NCI-H2029 treated with DMSO at 0.1 percent for 48 hours (cell line): ENCODE measurements at regions not wholly inside any gene's neighbourhood (a gene's known extent, or its start where the extent isn't known, plus 50 kb on each side); places are given as distances from the start of the nearest gene placed in this dataset.
A peak's percentile ranks its signal among the peaks of the same experiment; 100 is the strongest.

Experiments
- DNase-seq: peaks from one replicate; lab custom pipeline; 2025; lab: John Stamatoyannopoulos, UW

DNA sequence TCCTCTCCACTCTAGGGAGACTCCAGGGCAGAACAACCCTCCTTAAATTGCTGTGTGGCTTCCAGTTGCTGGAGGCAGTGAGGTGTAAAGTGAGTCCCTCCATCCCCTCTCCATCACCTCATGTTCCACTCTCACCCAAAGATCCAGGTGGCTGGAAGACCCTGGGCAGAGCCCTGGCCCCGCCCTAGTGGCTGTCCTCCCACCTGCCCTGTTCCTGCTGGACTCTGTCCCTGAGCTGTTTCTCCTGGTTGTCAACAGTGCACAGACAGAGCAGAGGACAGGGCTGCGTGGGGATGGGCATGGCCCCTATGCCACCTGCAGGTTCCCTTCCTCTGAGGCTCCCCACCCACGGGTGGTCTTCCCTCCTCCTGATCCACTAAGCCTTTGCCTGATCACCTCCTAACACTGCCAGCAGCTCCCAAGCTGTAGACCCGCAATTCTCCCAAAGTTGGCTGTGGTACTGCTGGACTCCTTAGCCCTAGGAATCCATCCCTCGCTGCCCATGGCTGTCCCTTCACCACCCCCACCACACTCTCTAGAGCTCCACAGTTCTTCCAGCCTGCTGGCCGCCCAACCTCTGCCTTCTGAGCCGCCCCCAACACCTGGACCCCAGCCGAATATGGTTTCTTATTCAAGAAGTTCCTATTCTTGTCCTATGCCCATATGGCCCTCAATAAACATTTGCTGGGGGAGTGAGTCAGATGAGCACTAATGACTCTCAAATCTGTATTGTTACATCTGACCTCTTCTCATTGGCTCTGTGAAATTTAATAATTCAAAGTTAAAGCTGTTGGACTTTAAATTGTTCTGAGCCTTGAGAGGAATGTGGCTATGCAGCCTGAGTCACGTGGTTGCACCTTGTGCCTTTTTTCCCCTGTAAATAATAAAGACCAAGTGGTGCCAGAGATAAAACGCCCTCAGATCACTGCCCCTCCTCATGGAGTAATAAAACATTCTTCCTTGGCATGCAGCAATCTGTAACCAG lies 260.0 kb upstream of the HS6ST1 start:
- no peak for DNase-seq

DNA sequence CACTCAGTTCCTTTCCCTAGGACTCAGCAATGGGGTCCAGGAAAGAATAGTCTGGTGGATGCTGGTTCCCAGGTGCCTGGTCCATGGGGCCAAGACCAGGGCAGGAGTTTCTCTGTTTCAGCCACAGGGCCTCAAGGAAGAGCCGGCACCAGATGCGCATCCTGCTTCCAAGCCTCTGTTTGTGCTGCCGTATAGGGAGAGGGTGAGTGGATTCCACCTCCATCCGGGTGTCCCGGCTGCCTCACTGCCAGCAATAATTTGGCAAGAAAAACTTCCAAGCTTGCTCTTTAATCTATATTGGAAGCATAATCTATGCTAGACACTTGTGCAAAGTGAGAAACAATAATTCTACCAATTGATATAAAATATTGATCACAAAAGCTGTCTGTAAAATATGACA lies 261.2 kb upstream of the HS6ST1 start:
- no peak for DNase-seq

DNA sequence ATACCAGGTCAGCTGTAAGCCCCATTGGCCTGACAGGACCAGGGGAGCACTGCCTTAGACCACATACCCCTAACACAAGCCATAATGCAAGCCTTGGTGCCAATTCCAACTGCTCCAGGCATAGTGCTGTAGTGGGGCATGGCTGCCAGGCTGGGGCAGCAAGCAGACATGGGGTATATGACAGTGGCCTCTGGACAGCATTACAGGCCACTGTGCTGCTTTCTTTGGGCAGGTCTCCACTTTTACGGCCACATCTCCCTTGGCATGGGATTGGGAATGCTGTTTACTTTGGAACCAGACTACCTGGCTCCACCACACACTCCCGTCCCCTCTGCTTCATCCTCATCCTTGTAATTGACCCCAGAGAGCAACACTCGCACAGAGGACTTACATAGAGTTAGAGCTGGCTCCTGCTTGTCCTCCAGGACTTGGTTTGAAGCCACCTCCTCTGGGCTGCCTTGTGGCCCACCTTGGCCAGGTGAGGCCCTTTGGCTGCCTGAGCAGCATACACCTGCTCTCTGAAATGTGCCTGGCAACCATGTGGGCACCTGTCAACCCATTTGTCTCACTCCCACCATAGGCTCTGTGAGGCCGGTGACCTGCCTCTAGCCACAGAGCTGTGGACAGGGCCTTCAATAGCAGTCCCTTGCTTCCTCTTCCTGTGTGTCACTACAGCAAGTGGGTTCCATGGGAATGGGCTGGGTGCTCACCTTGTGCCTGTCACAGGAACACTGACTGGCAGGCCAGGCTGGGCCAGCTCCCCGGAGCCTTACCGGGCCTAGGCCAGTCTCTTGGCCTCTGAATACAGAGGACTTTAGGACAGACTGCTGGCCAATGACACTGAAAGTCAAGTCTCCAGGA lies 262.6 kb upstream of the HS6ST1 start:
- DNase-seq = no peak

DNA sequence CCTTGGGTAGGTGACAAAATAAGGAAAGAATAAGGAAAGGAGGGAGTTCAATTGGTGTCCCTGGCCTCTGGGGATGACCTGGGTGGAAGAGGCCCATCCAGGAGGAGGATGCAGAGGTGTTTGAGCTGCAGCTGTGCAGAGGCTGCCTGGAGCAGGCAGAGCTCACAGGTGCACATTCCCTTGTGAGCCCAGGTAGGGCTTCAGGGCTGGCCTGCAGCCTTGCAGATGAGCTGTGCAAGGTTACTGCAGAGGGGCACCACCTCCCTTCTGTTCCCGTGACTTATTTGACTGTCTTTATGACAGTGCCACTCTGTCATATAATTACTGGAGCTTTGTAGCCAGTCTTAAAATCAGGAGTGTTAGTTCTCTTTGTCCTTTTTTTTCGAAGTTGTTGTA lies 263.2 kb upstream of the HS6ST1 start:
- no peak for DNase-seq

DNA sequence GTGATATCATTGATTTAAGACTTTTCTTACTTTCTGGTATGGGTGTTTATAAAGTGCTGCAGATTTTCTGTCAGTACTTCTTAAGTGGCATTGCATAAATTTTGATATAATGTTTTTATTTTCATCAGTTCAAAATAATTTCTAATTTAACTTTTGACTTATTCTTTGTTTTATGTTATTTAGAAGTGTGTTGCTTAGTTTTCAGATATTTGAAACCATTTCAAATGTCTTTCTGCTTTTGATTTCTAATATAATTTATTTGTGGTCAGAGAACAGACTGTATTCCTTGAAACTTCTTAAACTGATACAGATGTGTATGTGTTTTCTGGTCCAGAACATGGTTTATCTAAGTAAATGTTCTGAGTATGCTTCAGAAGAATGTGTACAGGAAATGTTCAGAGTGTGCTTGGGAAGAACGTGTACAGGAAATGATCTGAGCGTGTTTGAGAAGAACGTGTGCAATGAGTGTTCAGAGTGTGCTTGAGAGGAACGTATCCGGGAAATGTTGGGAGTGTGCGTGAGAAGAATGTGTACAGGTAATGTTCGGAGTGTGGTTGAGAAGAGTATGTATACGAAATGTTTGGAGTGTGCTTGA lies 265.7 kb upstream of the HS6ST1 start:
- no peak for DNase-seq

DNA sequence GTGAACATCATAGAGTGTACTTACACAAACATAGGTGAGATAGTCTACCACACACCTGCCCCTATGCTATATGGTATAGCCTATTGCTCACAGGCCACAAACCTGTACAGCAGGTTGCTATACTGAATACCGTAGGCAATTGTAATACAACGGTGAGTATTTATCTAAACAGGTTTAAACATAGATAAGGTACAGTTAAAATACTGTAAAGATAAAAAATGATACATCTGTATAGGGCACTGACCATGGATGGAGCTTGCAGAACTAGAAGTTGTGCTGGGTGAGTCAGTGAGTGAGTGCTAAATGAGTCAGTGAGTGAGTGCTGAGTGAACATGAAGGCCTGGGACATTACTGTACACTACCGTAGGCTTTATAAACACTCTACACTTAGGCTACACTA lies 267.0 kb upstream of the HS6ST1 start:
- no peak for DNase-seq

DNA sequence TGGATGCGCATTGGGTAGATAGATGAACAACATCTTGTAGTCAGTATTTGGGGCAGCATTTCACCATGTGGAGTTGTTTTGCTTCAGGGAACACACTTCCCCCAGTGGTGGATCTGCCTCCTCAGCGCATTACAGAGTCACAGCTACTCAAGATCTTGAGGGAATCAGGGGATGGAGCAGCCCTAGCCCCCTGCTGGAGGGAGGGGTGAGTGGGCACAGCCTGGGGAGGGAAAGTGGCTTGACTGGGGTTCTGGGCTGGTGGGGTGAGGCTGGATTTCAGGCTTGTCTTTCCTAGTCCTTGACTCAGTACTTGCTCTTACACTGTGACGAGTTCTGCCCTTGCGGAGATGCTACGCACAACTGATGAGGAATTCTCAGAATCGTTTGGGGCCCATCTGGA lies 271.0 kb upstream of the HS6ST1 start:
- no peak for DNase-seq

DNA sequence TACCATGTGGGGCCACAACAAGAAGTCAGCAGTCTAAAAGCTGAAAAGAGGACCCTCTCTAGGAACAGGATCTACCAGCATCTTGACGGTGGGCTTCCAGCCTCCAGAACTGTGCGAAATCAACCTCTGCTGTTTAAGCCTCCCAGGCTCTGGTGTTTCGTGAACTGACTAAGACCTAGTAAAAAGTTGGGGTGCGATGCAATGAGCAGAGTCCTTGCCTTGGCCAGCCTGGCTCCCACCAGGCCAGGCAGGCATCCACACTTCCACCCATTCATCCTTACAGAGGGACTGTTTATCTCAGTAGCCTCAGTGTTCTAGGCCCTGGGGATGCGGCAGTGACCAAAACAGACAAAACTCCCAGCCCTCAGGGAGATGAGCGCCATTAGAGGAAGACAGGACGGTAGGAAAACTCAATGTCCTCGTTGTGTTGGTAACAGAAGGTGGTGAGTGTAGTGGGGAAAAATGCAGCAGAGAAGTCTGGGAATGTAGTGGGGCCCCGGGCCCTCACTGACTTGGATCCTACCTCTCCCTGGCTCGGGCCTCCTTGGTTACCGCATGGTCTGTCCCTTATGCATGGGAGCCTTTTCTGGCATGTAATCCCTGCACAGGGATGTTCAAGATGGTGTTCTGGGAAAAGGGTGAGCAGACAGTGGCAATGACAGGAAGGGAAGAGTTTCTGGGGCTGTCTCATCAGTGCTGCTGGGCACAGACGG lies 271.8 kb upstream of the HS6ST1 start:
- no peak for DNase-seq

DNA sequence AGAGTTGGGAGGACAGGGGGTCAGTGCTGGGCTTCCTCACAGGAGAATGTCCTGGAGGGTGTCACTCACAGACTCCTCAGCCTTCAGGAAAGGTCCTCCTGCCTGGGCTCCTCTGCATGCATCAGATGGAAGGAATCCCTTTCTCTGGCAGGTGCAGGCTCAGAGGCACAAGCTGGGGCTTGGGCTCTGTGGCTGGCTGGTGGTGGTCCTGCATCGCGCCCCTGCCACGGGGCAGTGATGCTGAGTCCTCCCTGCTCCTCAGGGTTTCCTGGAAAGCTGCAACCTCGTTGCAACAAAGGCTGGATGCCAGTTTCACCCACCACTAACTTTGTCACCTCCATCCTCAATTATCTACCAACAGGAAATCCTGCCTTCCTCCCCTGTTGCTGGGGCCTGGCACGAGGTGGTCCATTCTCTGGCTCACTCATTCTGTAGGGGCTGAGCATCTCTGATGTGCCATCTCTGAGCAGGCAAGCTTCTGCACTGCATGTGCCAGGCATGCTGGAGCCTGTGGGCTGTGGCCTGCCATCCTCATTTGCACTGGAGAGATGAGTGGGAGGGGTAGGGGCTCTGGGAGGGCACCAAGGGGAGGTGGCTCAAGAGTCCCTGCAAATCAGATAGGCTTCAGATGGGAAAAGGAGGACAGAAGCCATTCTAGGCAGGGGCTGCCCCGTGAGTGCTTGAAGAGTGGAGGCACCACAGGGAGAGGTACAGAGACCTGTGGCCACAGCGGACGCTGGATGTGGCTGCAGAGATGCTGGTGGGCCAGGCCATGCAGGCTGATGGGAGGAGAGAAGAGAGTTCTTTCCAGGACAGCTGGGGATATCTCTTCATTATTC lies 272.6 kb upstream of the HS6ST1 start:
- no peak for DNase-seq

DNA sequence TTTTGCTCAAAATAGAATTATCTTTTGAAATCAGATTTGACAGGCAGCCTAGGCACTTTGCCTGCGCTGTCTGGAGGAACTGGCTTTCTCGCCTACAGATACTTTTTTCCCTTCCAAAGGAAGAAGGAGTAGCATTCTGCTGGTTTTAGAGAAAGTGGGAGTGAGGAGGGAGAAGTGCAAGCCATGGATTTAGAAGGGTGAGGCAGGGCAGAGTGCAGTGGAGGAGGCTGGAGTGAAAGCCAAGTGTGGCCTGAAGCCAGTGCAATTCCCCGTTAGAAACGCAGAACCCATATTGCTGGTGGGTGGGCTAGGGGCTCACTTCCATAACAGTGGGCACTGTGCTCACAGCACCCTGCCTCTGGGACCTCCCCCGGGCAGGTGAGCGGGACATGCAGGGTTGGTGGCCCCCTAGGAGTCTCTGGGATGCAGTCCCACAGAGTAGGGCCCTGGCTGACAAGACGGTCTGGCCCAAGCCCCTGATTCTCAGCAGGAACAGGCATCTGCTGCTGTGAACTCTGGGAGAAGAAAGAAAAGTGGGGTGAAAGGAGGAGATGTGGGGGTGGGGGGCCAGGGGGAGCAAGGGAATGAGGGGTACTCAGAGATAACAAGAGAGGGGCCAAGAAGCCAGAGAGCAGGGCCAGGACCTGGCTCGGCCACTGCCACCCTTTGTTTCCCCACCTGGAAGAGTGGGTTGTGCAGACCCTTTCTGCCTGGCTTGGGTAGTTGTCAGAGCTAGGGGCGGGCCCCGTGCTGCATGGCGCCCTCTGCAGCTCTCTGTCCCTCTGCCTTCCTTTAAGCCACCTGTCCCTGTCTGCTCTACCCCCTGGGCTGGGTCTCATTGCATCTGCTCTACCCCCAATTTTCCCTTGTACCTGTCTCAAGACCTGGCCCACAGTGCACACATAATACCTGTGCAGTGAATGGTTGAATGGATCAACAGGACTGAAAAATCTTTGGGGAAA lies 273.5 kb upstream of the HS6ST1 start:
- DNase-seq = no peak

DNA sequence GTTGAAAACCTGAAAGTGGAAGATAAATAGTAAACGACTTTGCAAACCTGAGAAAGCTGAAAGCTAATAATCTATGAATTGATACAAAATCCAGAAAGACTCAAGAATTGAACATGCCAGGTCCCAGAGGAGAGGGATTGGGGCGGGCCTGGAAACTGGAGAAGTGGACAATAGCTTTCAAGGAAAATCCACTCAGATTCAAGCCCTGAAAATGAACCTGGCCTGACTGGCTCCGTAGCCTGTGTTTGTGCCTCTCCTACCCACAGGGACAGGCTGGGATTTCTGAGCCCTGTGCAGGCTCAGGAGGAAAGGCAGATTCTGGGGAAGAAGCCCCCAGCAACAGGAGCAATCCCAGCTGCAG lies 274.8 kb upstream of the HS6ST1 start:
- no peak for DNase-seq

DNA sequence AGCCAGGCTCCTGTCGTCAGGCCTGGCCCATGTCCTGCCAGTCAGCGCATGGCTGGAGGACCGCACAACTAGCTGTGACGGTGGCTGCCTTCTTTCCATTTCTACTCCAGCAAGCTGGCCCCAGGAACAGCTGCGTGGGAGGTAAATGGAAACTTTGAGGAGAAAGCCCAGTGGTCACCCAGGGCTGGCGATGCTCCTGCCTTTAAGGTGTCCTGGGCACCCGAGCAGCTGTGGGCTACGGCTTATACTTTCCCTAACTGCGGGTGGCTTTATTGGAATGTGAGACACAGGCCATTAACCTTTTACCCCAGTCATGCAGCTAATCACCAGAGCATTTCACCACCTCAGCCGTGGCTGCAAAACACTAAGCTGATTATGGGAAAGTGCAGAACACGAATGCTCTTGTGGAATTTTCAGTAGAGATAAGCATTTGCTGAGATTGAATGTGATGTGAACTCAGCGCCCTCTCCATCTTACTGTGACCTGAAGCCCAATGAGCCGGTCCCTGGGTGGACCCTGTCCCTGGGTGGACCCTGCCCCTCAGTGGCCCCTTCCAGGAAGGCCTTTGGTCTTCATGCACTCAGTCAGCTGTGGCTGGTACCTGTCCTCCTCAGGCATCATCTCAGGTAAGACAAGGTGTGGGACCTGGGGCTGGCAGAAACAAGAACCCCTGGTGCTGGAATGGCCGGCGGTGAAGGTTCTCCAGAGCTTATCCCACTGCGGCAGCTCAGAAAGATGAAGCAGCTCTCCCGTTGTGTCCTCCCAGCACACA lies 275.4 kb upstream of the HS6ST1 start:
- DNase-seq = no peak

DNA sequence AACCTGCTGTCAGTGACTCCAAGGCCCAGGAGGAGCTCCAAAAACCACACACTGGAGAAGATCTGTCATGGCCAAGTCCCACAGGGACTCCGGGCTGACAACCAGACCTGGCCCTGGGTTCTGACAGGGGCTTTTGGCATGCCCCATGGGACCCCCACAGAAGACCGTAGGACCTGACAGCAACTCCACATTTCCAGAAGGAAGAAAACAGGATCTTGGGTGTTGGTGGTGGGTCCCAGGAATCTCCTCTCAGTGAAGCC lies 275.9 kb upstream of the HS6ST1 start:
- DNase-seq = no peak

DNA sequence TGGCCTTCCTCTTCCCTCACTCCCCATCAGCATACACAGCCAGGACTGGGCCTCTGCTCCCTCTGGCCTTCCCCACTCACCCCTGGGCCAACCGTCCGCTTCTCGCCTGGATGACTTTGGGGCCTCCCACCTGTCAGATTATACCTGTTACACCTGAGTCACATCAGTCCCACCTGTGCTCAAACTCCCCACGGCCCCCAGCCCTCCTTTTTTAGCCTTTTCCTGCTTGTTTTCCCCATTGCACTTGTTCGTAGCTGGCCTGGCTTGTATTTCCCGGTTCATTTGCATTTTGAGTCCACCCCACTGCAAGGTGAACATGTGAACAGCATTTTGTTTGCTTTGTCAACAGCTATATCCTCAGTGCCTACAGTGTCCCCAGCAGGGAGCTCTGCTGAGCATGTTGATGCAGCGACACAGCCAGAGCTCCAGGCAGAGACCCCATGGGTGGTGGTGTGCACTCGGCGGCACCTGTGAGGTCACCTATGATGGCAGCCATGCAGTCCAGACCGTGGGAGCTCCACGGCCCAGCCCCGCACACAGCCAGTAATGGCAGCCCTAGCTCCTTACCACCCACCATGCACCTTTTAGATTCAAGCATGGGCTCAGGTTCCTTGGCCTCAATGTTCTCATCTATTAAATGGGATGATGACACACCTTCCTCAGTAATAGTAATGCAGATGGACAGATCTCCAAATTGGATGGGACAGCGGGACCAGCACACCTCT lies 276.4 kb upstream of the HS6ST1 start:
- peak; percentile 3 for DNase-seq

DNA sequence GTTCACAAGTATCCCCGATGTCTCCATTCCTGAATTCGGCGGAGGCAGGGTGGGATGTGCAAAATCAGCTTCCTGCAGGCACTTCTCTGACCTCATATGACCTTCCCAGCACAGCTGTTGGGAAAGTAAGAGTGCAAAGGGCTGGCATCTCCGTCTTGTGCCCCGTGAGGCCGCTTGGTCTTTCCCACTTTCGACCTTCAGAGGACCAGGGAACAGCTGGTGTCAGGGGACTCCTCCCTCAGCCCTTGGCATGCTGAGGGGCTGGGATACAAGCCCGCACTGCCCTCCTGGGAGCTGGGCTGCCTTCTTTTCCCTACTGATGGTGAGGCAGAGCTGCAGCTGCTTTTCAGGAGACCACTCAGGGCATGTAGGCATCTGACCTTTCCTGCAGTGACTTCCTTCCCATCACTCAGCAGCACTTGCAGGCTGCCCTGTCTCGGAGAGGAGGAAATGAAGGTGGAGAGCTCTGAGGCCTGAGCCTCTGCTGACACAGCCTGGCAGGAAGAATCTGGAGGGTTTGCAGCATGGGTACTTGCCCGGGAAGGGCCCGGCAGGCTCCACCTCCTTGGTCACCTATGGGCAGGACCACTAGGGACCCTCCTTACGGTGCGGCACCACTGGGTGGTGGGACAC lies 277.2 kb upstream of the HS6ST1 start:
- DNase-seq = no peak

DNA sequence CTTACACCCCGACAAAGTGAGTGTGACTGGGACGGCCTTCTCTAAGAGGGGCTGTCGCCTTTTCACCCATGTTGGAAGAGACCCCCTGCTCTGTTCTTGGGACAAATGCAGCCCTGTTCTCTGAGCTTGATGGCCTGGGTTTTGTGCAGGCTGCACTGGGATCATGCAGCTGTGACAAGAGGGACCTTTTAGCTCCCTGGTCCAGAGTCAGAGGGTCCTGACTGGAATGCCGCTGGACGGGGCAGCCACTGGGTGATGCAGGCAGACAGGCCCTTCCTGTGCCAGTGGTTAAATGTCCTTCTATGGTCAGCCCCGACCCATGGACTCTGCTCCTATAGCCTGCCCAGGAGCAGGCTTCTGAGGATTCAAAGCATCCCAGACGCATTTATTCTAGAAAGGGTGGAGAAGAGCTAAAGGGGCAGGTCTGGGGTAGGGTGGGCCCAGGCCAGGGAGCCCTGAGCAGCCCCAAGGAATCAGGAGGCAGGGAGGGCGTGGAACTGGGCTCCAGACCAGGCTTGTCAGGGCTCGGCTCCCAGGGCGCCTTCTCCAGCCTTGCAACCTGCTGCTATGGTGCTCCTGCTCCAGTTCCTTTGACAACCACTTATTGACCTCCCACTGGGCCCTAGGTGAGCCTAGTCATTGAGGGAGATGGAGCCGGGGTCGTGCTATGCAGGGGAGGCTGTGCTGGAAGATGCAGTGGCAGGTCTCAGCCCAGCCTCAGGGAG lies 277.9 kb upstream of the HS6ST1 start:
- no peak for DNase-seq

DNA sequence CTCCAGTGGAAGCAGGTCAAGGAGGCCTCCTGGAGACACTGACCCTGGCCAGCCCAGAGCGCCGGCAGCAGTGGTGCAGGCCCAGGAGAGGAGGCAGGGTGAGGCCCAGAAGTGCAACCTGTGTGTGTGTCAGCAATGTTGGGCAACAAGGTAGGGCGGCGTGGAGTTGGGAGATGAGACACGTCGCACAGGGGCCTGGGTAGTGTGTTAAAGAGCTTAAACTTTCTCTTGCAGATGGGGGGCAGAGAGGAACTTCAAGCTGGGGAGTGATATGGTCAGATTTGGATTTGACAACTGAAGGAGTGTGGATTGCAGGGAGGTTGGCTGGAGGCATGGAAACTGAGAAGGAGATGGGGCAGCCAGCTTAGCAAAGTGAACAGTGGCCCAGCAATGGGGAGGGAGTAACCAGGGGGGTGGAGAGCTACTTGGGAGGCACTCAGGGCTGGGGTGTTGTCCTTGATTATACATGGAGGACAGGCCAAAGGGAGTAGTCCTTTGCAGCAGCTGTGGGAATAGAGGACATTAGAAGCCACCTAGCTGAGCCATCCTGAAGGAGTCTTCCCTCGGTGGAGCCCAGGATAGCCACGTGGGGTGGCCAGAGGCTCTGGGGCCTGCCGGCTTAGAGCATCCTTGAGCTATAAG lies 278.6 kb upstream of the HS6ST1 start:
- DNase-seq = no peak
